GM21786 (cell line): ENCODE measurements at regions not wholly inside any gene's neighbourhood (a gene's known extent, or its start where the extent isn't known, plus 50 kb on each side); places are given as distances from the start of the nearest gene placed in this dataset.

Experiments
- ATAC-seq: cut with Tn5 transposase; IDR thresholded peaks from one replicate; pipeline ENCODE4 v1.9.1; 2021; ENCODE audit not compliant: unreplicated experiment

- ATAC-seq = no peak
Measured at GRCh38 chr2:15701341-15701907, 109.8 kb downstream of the DDX1 start.

GRCh38 chr2:15701991-15702390 is 110.3 kb downstream of the DDX1 start:
- ATAC-seq = no peak

- ATAC-seq = no peak
Measured at GRCh38 chr2:15702452-15702851, 110.8 kb downstream of the DDX1 start.

GRCh38 chr2:15703365-15703869 is 111.7 kb downstream of the DDX1 start:
- no peak for ATAC-seq

- no peak for ATAC-seq
Measured at GRCh38 chr2:15704086-15704787, 112.6 kb downstream of the DDX1 start.

GRCh38 chr2:15704788-15705115 is 113.1 kb downstream of the DDX1 start:
- no peak for ATAC-seq

- no peak for ATAC-seq
Measured at GRCh38 chr2:15705310-15705709, 113.6 kb downstream of the DDX1 start.

GRCh38 chr2:15705839-15706386 is 114.2 kb downstream of the DDX1 start:
- ATAC-seq = no peak

- ATAC-seq = no peak
Measured at GRCh38 chr2:15706424-15706823, 114.8 kb downstream of the DDX1 start.

- no peak for ATAC-seq
Measured at GRCh38 chr2:15706986-15707632, 115.4 kb downstream of the DDX1 start.

- ATAC-seq = no peak
Measured at GRCh38 chr2:15708161-15708560, 116.5 kb downstream of the DDX1 start.

- no peak for ATAC-seq
Measured at GRCh38 chr2:15708865-15709820, 117.5 kb downstream of the DDX1 start.

- no peak for ATAC-seq
Measured at GRCh38 chr2:15711126-15711860, 119.6 kb downstream of the DDX1 start.

- ATAC-seq = no peak
Measured at GRCh38 chr2:15712551-15713342, 121.1 kb downstream of the DDX1 start.

GRCh38 chr2:15713475-15713874 is 121.8 kb downstream of the DDX1 start:
- ATAC-seq = no peak

GRCh38 chr2:15714002-15714401 is 122.3 kb downstream of the DDX1 start:
- ATAC-seq = no peak

- no peak for ATAC-seq
Measured at GRCh38 chr2:15714609-15715008, 122.9 kb downstream of the DDX1 start.

- ATAC-seq = no peak
Measured at GRCh38 chr2:15715596-15715995, 123.9 kb downstream of the DDX1 start.

GRCh38 chr2:15718103-15718943 is 126.7 kb downstream of the DDX1 start:
- no peak for ATAC-seq
